ENCODE measurements at regions not wholly inside any gene's neighbourhood (a gene's known extent, or its start where the extent isn't known, plus 50 kb on each side); places are given as distances from the start of the nearest gene placed in this dataset.

- TF ChIP-seq CTCF (IDR thresholded peaks at IDR 0.05; ENCODE audit: insufficient read depth, low read length), result no peak
- TF ChIP-seq REST (IDR thresholded peaks at IDR 0.05; ENCODE audit: insufficient replicate concordance, low read depth), result no peak
Measured at GRCh38 chr1:95815511-95815910, 581.5 kb downstream of the RWDD3 start.
